Glomerular visceral epithelial cell (primary cell): ENCODE measurements at regions not wholly inside any gene's neighbourhood (a gene's known extent, or its start where the extent isn't known, plus 50 kb on each side); places are given as distances from the start of the nearest gene placed in this dataset.

ENCODE experiments used
- DNase-seq: peaks from one replicate; pipeline ENCODE4 v3.0.0-alpha.2; 2016; ENCODE audit errors: extremely low spot score

- no peak for DNase-seq
These were observed 52.0 kb upstream of the NPTX2 start for GRCh38 chr7:98565103-98565502.

DNA sequence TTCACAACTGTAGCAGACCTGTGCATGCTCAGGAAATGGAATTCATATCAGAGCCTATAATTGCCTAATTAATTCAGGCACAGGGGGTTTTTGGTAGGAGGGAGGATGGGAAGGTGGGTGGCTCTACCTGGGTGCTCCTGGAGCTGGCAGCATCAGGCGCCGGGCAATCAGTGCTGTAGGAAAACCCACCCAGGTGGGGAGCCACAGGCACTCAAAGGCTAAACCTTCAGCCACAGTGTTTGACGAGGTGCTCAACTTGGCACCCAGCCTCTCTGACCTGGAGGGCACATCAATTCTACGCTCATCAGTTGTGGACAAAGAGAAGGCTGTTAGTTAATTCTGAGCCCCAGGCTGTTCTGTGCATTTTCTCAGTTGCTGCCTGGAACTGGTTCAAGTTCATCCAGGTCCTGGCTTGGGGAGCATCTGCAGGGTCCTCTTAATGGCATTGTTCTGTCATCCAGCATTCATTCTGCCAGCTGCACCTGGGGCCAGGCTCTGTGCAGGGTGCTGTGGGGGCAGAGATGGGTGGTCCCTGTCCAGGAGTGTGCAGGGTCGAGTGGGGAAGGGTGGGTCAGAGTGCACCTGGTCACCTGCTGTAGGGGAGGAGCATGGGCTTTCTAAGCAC is 54.1 kb upstream of the NPTX2 start:
- DNase-seq: no peak

GRCh38 chr7:98562381-98562823 is 54.7 kb upstream of the NPTX2 start:
- DNase-seq: no peak

- no peak for DNase-seq
These were observed 57.1 kb upstream of the NPTX2 start for GRCh38 chr7:98559958-98560357.

- DNase-seq: no peak
These were observed 57.9 kb upstream of the NPTX2 start for GRCh38 chr7:98559219-98559618.

DNA sequence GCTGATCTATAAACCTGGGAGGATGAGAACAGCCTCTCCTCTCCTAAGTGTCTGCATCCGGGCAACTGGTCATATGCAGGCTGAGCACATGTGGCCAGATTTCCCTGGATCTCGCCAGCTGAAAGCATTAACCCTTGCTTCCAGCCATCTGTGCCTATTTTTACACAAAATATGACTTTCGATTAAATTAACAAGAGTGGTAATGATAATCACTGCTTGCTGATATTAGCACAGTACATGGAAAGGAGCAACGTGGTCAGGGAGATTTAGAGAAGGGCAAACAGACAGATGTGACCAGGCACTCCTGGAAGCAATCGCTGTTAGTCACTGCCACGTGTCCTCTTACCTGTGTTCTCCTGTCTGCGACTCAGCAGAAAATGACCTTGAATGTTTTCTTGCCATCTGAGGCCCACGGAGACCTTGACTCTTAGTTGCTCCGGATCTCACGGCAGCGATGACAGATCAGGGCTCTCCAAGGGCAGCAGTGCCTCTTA is 59.5 kb upstream of the NPTX2 start:
- no peak for DNase-seq

GRCh38 chr7:98556288-98556687 is 60.8 kb upstream of the NPTX2 start:
- no peak for DNase-seq

DNA sequence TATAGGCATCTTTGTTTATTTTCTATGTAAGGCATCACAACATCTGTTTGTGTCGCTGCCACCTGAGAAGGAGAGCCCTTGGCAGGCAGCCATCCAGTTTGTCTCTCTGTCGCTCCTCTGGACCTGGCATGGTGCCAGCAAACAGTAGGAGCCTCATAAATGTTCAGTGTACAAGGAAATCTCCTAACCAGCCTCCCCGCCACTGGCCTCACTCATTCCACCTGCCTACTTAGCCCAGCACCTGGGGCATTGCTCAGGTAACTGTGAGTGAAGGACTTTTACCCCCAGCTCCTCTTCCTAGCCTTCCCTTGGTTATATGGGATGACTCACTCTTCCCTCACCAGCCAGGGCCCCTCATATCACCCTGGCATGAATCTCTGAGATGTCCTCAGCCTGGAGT is 61.7 kb upstream of the NPTX2 start:
- DNase-seq: no peak

DNA sequence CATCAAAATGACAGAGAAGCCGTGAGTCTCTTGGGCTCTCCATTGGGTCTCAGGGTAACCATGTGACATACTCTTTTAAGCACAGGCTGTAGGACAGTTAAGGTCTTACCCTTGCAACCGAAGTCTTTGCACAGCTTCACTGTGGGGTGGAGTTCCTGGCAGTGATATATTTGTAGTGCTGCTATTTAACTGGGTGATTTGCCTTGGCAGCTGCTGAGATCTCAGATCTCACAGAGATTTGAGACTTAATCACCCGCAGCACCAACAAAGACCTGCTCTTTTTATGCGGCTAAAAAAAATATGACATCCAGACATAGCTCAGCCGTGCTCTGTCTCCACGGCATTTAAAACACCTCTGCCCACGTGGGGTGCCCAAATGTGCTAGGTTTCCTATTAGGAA is 63.4 kb upstream of the NPTX2 start:
- DNase-seq: no peak

- DNase-seq: no peak
These were observed 65.3 kb upstream of the NPTX2 start for GRCh38 chr7:98551611-98552273.

- DNase-seq: no peak
These were observed 68.1 kb upstream of the NPTX2 start for GRCh38 chr7:98548971-98549370.

DNA sequence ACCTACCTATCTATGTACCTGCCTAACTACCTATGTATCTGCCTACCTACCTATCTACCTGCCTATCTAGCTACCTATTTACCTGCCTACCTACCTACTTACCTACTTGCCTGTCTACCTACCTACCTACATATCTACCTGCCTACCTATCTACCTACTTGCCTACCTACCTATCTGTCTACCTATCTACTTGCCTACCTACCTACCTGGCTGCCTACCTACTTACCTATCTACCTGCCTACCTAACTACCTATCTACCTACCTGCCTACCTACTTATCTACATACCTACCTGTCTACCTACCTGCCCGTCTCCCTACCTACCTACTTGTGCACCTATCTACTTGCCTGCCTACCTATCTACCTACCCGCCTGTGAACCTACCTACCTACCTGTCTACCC is 68.7 kb upstream of the NPTX2 start:
- no peak for DNase-seq

DNA sequence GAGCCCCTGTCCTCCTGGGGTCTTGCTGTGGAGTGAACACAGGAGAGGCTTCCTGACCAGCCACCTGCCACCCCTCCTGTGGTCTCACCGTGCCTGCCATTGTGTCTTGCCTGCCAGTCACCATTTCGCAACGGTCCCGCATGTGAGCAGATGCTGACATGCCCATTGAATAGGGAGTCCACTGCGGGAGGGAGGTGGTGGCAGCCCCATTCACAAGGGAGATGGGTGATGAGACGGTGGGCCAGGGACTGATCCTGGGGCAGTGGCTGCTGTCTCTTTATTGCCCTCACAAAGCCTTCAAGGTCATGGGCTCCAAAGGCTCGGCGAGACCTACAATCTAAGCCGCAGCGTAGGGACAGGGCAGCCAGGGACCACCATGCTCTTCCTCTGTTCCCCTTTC is 76.0 kb upstream of the NPTX2 start:
- DNase-seq: no peak

DNA sequence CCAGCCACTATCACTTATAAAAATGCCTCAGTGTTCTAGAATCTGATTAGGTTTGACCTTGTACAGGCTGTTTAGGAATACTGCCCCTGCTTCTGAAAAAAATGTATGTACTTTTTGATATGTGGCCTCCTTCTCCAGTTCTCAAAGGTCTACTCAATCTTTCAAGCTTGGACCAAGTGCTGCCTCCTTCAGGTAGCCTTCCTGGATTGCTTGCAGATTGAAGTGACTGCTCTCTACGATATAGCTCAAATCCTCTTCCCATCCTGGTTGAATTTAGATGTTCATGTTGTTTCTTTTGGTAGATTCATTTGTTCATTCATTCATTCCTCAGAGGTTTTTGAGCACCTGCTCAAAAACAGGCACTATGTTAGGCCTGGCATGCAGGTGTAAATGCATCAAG is 77.2 kb upstream of the NPTX2 start:
- no peak for DNase-seq

DNA sequence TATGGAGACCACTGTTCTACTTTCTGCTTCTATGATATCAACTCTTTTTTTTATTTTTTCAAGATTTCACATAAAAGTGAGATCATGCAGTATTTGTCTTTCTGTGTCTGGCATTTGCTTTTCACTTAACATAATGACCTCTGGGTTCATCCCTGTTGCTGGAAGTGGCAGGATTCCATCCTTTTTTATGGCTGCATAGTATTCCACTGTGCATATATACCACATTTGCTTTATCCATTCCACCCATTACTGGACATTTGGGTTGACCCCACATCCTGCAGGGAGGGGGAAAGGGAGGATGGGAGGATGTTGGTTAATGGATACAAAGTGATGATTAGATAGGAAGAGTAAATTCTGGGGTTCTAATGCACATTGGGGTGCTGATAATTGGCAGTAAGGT is 80.3 kb upstream of the NPTX2 start:
- no peak for DNase-seq

- no peak for DNase-seq
These were observed 82.6 kb upstream of the NPTX2 start for GRCh38 chr7:98534493-98534892.

- no peak for DNase-seq
These were observed 85.4 kb upstream of the NPTX2 start for GRCh38 chr7:98531717-98532116.

DNA sequence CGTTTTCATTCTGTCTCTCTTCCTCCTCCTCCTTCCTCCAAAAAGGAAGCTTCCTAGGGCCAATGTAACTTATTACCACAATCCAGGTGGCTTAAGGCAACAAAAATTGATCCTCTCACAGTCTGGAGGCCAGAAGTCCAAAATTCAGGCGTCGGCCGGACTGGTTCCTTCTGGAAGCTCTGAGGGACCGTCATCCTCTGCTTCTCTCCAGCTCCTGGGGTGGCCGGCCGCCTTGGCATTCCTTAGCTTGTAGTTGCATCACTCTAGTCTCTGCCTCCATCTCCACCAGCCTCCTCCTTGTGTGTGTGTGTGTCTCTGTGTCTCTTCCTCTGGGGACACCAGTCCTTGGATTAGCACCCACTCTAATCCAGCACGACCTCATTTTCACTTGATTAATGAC is 89.0 kb upstream of the NPTX2 start:
- DNase-seq: no peak

DNA sequence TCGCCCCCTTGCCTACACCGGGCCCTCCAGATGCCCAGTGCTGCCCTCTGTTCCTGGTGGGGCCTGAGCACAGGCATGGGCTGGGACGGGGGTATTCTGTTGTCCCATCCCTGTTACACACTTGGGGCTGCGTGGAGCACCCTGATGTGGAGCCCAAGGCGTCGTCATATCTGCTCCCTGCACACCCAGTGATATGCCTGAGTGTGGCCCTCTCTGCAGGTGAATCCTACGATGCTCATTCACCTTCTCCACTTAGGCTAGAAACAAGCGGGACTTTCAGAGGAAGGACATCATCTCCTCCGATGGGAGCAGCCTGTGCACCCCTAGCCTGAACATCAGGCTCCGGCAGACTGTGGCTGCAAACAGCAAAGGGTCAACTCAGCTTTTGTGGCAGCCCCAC is 91.0 kb upstream of the NPTX2 start:
- no peak for DNase-seq

- no peak for DNase-seq
These were observed 95.9 kb upstream of the NPTX2 start for GRCh38 chr7:98521089-98521692.

- DNase-seq: no peak
These were observed 96.6 kb upstream of the NPTX2 start for GRCh38 chr7:98520356-98520951.

- no peak for DNase-seq
These were observed 98.7 kb upstream of the NPTX2 start for GRCh38 chr7:98518159-98518947.
